Brain pericyte (primary cell): ENCODE measurements at regions not wholly inside any gene's neighbourhood (a gene's known extent, or its start where the extent isn't known, plus 50 kb on each side); places are given as distances from the start of the nearest gene placed in this dataset.
"Not testable (repeated sequence)": the region's sequence is repeated elsewhere in the genome, so short reads cannot be mapped to it uniquely, and the experiment has no call there.

Experiments used
- DNase-seq: peaks from one replicate; pipeline ENCODE4 v3.0.0-alpha.2; 2012; ENCODE audit warnings: low read depth, low spot score

DNA sequence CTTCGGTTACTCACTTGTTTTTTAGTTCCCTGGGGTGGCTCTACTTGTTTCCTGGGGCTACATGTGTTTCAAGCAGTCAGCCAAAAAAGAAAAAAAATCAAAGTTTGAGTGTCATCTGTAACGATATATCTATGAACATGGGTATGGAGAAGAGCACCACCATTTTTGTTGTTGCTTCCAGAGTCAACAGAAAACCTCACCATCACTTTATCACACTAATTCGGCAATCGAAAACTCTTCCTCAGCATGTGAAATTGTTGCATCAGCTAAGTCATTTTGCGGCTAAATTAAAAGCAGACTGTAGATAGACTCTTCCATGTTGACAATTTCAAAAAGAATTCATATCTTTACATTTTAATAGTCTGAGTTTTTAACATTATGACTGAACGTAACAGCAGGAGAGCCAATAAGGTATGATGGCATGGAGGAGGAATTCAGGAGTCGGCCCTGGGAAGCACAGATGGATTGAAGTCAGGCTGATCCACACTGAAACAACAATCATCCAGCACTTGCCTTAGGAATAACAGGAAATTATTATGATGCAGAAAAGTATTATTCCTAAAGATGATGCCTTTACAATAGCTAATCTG is 455.7 kb upstream of the KLF6 start:
- peak; percentile 59 for DNase-seq

DNA sequence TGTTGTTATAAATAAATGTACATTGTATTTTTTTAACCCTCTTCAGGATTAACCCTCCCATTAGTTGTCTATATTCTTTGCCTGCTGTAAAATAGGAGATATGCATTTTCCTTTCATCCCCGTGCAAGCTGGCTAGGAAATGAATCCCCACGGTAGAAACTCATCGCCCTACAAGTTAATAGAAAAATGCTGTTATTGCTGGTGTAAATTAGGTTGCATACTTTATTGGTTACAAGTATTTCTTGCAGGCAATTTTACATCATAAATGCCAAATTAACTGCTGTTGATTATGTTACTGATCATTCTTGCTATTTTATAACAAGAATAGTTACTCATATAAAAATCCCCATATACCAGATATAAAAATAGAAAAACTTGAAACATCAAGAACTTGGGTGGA is 454.2 kb upstream of the KLF6 start:
- DNase-seq: no peak

DNA sequence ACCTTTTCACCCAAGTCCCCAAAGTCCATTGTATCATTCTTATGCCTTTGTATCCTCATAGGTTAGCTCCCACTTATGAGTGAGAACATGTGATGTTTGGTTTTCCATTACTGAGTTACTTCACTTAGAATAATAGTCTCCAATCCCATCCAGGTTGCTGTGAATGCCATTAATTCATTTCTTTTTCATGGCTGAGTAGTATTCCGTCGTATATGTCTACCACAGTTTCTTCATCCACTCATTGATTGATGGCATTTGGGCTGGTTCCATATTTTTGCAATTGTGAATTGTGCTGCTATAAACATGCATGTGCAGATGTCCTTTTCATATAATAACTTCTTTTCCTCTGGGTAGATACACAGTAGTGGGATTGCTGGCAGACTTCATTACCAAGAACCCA is 451.9 kb upstream of the KLF6 start:
- DNase-seq: not testable (repeated sequence)

DNA sequence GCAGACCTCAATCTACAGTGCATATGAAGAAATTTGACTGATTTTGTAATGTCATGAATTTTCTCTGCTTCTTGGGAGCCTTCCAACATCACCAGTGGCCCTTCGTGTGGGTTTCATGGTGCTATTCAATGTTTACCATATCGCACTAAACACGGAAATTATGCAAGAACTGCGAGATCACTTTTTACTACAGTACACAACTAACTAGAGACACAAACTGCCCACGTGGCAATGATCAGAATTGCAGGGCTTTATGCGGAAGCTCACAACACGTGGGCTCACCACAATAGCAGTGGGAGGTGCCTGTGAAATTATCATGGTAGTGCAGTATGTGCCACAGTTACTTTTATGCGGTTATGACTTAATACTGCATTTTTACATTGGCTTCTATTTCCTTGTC is 449.7 kb upstream of the KLF6 start:
- DNase-seq: no peak

DNA sequence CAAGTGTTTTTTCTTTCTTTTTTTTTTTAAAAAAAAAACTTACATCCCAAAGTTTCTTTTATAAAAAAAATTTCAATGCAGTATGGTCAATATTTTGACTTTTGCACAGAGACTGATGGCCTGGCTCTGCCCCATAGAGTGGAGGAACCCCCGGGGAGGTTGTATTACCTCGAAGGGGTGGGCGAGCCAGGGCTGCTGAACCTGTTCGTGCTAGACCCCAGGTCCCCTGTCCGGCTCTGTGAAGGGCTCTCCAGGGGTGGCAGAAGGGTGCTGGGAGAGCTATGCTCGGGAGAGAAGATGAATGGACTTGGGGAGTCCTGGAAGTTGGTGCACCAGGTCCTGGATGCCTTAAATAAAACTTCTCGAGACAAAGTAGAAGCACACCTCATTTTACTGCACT is 446.4 kb upstream of the KLF6 start:
- no peak for DNase-seq

DNA sequence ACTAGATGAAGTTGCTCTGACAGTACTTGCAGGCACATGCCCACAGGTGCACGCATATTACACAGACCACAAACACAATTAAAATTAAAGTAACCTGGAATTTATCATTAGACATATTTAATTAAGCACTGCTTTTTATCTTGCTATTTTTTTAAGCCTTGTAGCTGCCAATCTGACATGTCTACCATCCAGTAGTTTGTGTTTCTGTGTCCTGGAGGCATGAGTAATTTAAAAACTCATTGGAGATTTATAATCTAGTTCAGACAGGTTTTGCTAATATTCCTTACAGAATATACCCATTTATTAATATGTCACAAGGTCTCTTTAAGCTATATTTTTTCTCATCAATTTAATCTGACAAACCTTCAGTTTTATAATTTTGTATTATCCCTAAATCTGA is 445.0 kb upstream of the KLF6 start:
- DNase-seq: no peak

DNA sequence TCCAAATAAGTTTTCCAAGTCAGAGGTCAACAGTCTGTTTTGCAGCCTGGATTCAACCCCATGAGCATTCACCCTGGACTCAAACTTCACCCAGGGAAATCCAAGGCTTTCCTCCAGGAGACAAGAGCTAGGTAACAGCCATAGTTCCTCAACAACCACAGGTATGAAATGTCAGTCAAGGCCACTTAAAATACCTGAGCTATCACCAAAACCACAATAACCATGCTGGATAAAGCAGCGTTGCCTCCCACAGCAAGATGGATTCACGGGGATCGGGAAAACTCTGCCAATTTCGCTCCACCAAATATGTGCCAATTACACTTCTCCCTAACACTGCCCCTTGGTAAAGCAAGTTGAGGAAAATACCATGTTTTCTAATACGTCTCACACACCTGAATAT is 444.1 kb upstream of the KLF6 start:
- DNase-seq: no peak

DNA sequence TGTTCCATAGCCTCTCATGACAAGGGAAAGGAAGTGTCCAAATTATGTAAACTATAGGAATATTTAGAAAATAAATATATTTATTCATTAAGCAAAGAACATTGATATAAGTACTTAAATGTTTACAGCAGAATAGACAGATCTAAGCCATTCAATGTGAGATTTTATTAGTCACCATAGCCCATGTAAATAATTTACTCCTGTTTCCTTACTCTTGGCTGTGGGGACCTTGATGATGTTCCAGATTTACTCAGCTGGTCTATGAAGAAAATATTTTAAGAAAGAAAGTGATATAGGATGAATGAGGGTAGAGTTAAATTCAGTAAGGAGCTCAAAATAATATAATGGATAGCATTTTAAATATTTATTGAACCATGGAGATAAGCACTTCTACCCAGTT is 442.6 kb upstream of the KLF6 start:
- no peak for DNase-seq

DNA sequence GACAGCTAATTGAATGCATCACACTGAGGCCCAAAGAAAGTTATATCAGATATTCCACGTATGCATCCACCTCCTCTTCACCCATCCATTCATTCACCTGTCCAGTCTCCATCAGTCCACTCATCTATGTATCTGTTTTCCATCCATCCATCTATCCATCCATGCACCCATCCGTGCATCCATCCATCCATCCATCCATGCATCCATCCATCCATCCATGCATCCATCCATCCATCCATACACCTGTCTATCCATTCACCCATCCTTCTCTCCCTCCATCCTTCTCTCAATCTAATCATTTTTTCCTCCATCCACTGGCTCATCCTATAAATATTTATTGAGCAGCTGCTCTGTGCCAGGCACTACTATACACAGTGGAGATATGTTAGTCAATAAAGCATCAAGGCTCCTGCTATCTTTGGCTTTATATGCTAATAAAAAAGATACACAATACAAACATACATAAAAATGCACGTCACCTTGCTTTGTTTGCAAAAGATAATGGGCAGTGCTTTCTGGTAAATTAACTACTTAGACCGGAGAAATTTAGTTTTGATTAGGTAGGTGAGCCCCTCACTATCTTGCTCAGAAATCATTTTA is 442.0 kb upstream of the KLF6 start:
- DNase-seq: no peak

DNA sequence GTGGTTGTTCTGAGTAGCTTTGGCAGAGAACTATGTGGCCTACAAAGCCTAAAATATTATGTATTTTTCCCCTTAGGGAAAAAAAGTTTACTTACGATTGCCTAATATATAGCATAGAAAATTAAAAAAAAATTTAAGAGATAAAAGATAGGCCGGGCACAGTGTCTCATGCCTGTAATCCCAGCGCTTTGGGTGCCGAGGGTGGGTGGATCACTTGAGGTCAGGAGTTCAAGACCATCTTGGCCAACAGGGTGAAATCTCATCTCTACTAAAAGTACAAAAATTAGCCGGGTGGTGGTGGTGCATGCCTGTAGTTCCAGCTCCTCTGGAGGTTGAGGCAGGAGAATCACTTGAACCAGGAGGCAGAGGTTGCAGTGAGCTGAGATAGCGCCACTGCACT is 439.2 kb upstream of the KLF6 start:
- DNase-seq: no peak

DNA sequence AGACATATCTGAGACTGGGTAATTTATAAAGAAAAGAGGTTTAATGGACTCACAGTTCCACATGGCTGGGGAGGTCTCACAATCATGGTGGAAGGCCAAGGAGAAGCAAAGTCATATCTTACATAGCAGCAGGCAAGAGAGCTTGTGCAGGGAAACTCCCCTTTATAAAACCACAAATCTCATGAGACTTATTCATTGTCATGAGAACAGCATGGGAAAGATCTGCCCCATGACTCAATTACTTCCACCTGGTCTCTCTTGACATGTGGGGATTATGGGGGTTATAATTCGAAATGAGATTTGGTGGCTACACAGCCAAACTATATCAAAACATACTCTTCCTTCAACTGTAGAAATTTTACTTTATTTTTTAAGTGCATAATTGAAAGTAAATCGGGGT is 436.3 kb upstream of the KLF6 start:
- not testable (repeated sequence) for DNase-seq

DNA sequence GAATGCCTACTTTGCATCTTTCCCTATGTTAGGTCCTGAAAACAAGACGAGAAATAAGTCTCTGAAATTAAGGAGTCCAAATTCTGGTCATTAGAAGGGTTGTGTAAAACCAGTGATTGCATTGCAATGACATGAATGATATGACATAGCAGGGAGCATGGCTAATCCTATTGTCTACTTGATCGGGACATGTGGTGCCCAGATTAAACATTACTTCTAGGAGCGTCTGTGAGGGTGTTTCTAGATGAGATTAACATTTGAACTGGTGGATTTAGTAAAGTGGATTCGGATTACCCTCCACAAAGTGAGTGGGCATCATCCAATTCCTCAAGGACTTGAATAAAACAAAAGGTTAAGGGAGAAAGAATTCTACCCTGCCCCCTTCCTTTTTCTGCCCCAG is 434.9 kb upstream of the KLF6 start:
- no peak for DNase-seq

DNA sequence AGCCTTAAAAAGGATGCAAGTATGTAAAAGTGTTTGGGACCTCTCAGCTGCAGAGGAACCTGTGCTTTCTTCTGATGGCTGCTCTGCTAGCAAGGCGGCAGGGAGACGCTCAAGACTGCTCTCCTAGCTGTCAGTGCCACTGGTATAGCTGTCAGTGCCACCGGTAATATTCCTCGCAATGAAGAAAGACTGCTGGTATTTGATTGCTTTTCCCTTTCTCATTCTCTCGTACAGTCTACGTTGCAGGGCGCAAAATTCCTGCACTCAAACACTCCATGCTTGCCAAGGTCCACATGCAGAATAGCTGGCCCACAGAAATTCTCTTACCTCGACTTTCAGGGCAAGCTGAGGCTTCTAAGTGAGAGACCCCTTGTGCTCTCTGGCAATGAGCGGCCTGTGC is 432.6 kb upstream of the KLF6 start:
- DNase-seq: no peak

DNA sequence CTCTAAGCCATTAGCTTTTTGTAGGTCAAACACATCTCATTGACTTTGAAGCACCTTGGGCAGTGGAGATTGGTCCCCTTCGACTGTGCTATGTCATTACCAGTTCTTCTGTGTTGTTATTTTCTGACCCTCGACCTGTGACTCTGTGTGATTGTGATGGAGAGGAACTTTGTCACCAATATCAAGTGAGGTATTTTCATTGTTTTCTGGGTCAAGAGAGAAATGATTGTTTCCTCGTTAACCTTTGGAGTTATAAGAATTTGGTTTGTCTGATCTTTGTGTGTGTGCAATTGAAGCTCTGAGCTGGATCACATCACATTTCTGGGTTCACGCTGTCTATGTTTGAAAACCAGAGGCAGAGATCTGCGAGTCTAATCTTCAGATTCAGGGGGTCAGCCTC is 432.2 kb upstream of the KLF6 start:
- no peak for DNase-seq

DNA sequence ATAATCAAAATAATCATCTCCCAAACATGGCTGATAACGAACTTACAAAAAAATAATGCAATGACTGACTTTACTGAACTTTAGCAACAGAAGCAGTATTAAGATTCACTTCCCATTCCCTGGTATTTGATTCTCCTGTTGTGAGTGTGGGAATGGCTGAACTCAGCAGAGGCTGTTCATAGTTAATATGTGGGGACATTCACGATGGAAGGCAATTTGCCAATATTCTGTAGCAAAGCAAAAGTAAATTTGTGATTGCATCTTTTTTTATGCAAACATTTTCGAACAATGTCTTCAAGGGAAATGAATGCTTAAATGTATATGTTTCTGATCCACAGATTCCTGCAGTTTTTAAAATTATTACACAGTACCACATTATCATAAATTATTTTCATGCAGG is 431.7 kb upstream of the KLF6 start:
- DNase-seq: no peak

DNA sequence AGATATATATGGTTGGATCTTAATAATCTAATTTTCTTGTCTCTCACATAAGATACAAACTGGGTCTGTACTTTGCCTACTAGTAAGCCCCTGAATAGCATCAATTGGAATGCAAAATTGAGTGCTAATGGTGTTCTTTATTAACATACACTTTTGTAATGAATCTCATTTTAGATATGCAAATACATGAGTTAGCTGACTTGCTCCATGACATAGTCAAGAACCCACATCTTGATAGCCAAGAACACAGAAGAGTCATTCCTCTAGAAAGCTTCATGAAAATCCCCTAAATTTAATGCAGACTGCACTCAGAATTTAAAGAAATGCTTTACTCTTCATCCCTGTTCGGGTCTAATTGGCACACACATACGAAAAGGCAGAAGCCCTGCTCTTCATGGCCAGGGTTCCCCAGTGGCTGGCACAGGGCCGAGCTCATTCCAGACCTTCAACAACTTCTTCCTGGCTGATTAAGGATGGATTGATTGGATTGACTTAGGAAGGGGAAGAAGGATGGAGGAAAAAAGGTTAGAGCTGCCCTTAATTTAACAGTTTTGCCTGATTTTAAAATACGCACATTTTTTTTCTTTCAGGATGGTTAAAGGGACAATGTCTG is 431.1 kb upstream of the KLF6 start:
- DNase-seq: no peak

DNA sequence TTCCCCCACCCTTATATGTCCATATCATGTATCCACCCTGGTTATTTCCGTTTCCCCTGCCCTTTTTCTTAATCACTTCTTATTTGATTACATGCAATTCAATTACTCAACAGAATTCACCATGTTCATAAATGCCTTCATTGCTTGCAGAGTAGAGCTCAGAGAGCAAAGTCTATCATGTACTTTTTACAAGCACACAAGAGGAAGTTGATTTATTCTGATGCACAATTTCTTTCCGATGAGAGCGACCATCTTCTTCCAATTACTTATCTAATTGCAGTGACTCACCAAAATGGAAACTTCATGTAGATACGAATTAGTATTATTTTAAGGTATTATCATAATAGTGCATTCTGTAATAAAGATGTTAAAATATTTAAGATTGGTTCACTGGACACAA is 430.5 kb upstream of the KLF6 start:
- DNase-seq: no peak

DNA sequence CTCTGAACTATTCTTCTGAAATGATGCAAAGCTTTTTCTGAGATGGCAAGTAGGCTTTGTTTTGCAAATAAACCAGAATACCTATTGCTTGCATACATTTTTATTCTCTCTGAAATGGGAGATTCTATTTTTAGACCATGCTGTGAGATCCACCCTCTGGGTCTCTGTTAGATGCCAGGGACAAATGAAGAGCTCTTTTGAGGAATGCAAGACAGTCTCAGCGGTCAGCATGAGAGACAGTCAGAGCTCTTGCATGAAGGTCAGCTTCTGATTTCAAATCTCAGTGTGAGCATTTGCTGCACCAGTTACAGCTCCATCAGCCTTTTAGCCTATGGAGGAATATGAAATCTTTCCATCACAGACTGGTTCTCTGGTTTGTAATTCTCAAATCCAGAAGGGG is 429.9 kb upstream of the KLF6 start:
- DNase-seq: no peak

DNA sequence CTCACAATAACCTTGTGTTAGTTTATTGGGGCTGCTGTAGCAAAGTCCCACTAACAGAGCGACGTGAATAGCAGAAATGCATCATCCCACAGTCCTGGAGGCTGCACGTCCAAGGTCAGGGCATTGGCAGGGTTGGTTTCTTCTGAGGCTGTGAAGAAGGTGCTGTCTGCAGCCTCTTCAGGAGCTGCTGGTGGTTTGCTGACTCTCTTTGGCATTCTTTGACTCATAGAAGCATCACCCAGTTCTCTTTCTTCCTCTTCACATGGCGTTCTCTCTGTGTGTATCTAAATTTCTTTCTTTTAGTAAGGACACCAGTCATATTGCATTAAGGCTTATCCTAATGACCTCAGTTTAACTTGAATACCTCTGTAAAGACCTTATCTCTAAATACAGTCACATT is 428.4 kb upstream of the KLF6 start:
- DNase-seq: no peak

DNA sequence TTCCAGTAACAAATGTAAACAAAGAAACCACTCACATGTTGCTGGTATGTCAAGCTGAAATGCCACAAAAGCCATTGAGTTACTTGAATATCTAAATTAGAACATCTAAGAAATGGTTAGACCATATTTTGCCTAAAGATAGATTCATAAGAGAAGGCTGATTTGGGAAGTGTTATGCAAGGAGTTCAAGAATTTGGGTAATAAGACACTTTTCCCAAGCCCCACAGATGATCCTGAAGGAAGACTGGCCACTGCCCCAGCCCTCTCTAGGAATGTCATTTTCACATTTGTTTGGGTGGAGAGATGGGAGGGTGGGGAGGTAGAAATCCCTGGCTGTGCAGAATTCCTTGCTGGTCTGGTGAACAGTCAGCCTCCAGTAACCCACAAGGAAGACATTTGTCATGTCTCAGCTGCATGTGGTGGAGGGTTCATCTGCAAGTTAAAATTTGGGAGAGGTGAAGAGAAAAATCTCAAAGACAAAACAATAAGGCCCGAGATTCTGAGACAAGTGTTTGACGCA is 427.2 kb upstream of the KLF6 start:
- no peak for DNase-seq

DNA sequence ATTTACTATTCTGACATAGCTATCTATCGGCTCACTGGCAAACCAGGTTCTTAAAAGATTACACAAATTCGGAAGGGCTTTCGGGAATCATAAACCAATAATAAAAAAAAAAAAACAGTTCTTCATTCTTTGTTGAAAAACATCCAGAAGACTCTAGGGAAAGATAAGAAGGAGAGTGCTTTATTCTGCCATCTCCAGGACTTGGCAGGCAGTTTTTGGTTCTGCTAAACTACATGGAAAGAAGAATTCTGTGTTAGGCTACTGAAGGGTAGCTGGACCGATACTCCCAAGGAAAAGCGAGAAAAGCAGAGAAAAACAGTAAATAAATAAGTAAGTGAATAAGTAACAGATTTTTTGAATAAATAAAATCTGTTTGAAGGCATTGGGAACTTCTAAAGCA is 423.5 kb upstream of the KLF6 start:
- no peak for DNase-seq

DNA sequence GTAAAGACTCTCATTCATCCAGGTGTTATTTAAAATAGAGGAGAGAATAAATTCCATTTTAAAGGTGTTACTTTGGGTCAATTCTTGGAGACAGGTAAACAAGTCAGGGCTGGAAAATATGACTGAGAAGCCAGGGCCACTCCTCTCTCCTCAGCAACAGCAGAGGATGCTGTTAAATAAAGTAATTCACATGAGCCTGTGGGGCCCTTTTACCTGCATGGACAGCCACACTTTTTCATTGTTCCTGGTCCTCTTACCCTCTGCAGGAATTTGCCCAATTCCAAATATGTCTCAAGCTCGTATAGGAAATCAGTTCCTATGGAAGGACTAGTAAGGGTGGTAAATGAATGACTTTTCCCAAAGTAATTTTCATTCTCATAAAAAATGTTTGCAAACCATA is 420.1 kb upstream of the KLF6 start:
- no peak for DNase-seq

DNA sequence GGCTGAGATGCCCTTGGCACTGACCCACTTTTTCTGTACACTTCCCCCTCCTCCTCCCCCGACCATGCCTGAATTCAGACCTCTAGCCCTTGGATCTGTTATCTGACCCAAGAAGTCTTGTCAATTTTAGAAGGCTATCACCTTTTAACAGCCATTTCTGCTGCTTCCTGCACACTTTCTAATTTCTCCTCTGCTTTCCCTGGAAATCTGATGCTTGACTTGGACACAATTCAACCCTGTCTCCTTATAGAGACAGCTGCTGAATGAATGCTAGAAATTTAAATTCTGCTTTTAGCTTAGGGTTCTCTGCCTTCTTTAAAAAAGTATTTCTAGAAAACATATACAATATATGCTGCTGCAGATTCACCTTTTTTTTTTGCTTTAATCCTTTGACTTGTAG is 417.9 kb upstream of the KLF6 start:
- DNase-seq: no peak
